Fibroblast of the aortic adventitia (primary cell): ENCODE measurements at regions not wholly inside any gene's neighbourhood (a gene's known extent, or its start where the extent isn't known, plus 50 kb on each side); places are given as distances from the start of the nearest gene placed in this dataset. TPM values are rescaled to one million over a fixed set of nuclear protein-coding genes. Genes with fewer than 3 reads are reported as not detected.
"Not testable (repeated sequence)": the region's sequence is repeated elsewhere in the genome, so short reads cannot be mapped to it uniquely, and the experiment has no call there.

ENCODE experiments used
- DNase-seq: peaks from one replicate; pipeline ENCODE4 v3.0.0-alpha.2; 2010; ENCODE audit warnings: low read depth
- H3K4me3 ChIP-seq: 2 replicates; pipeline ENCODE4 v1.5.1; 2011; ENCODE audit warnings: low read depth, mild to moderate bottlenecking, control low read depth, low read length, moderate library complexity
- CTCF ChIP-seq: IDR thresholded peaks from 2 replicates; pipeline ENCODE4 v1.5.1; 2011; ENCODE audit warnings: mild to moderate bottlenecking, low read length, control low read depth, inconsistent platforms; ENCODE audit not compliant: insufficient read depth
- small RNA-seq: library from RNA; depleted of rRNA; stranded (forward); fragments of <200 nt; gene quantifications from one replicate; pipeline ENCODE3, GENCODE V24; 2012

GRCh38 chr15:22735781-22736180, 50.7 kb upstream of the NIPA1 start:
- no peak overlapping the region for H3K4me3 ChIP-seq
- TF ChIP-seq CTCF, result no peak
- peak; percentile 84 for DNase-seq

GRCh38 chr15:22736200-22736599, 50.2 kb upstream of the NIPA1 start:
- not testable (repeated sequence) for H3K4me3 ChIP-seq, DNase-seq

Small RNAs in the stretch of these regions (small RNA-seq; reads per million reads assigned to genes)
- not detected for gene AC138649.4
- not detected for gene RN7SL495P
